Prostate gland (tissue), 2 donors: ENCODE measurements at regions not wholly inside any gene's neighbourhood (a gene's known extent, or its start where the extent isn't known, plus 50 kb on each side); places are given as distances from the start of the nearest gene placed in this dataset.

Experiments
- CTCF ChIP-seq, 4 experiments: fragments of 200-600 bp in 2 of 4; fragments of 450-650 bp in 2 of 4; sonication (generic) in 2 of 4; IDR thresholded peaks; 1 replicate in 3 of 4; 2 replicates in 1 of 4; pipeline ENCODE4 v1.5.1; 2016 to 2019; ENCODE audit warnings: antibody characterized with exemption in 4 of 4, mild to moderate bottlenecking in 2 of 4, moderate library complexity in 2 of 4
- POLR2AphosphoS5 ChIP-seq: sonication (generic); formaldehyde crosslinking; IDR thresholded peaks from one replicate; pipeline ENCODE4 v1.6.1; 2017; ENCODE audit warnings: antibody characterized with exemption

- TF ChIP-seq CTCF (IDR thresholded peaks at IDR 0.05) (no peak), POLR2AphosphoS5 (no peak)
Observed at GRCh38 chr2:176819306-176819705, 393.3 kb upstream of the HNRNPA3 start.
